Stomach (tissue), 4 donors: ENCODE measurements at regions not wholly inside any gene's neighbourhood (a gene's known extent, or its start where the extent isn't known, plus 50 kb on each side); places are given as distances from the start of the nearest gene placed in this dataset.

ENCODE experiments used
- CTCF ChIP-seq, 7 experiments: fragments of 450-650 bp in 4 of 7; fragments of 200-600 bp in 3 of 7; sonication (generic) in 3 of 7; IDR thresholded peaks; one replicate each; pipeline ENCODE4 v1.5.1; 2016 to 2019; ENCODE audit warnings: antibody characterized with exemption in 7 of 7, control low read depth in 2 of 7, mild to moderate bottlenecking in 1 of 7
- POLR2A ChIP-seq, 4 donors: fragments of 450-650 bp; IDR thresholded peaks; one replicate each; pipeline ENCODE4 v1.6.1; 2016; ENCODE audit warnings: antibody characterized with exemption in 4 of 4, control low read depth in 2 of 4, mild to moderate bottlenecking in 1 of 4, moderate library complexity in 1 of 4

GRCh38 chr15:91803260-91803659 lies 50.2 kb upstream of the SLCO3A1 start:
- TF ChIP-seq CTCF (IDR thresholded peaks at IDR 0.05) (no peak), POLR2A (IDR thresholded peaks at IDR 0.05) (no peak)
